ENCODE measurements at regions not wholly inside any gene's neighbourhood (a gene's known extent, or its start where the extent isn't known, plus 50 kb on each side); places are given as distances from the start of the nearest gene placed in this dataset.
A peak's percentile ranks its signal among the peaks of the same experiment; 100 is the strongest.

DNA sequence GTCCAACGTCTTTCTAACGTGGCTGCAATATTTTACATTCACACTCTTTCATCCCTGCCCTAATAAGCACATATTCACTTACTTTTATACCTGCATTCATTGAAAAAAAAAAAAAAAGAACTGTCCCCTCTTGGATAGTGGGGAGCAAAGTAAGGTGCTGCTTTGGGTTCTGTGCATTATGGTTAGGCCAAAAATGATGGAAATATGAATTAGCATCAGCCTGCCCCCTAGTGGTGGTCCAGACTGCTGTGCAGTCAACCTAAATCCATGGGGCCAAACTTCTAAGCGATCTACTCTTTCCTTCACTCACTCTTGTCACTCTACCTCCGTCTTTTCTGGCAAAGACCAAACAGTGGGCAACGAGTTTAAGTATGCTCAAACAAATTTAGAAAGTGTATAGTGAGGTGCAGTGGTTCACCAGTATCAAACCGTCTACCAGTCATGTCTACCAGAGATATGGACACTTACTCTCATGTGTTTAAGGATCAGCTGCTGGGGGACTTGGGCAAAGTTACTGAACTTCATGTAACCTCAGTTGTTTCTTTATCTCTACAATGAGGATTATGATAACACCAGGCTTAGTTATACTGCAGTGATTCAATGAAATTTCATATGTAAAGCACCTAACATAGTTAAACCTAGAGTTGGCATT, 61.5 kb upstream of the GRM7 start:
- peak; percentile 84 for TF ChIP-seq CTCF (conservative IDR thresholded peaks at IDR 0.05)
- H3K27ac Mint-ChIP-seq (ENCODE audit: unreplicated experiment): no peak overlapping the region
- no peaks in the 10 kb centered on the region for H3K4me1 Mint-ChIP-seq
- H3K36me3 Mint-ChIP-seq (ENCODE audit: low read depth): no peaks in the 10 kb centered on the region
- H3K27me3 Mint-ChIP-seq (ENCODE audit: low read depth): no peaks in the 10 kb centered on the region
- H3K9me3 Mint-ChIP-seq: no peaks in the 10 kb centered on the region
- H3K4me3 Mint-ChIP-seq: no peak overlapping the region
- DNase-seq (ENCODE audit: low read depth, low spot score): peak; percentile 43

DNA sequence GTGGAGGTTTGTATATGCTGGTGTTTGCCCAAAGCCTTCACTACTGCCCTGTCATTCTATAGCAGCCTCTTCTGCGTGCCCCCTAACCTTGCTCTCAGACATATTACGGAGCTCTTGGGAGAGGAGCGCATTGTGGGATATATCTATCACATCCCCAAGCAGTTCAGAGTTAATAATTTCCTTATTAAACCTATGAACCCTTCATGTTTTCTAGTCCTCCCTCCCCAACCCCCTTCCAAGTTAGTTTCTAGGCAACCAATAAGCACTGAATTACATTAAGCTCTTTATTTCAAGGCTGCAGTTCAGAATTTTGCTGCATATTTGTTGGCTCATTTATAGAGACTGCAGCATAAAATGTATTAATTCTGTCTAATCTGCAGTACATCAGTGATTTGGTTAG, 57.3 kb upstream of the GRM7 start:
- Mint-ChIP-seq H3K36me3 (ENCODE audit: low read depth) (no peaks in the 10 kb centered on the region), H3K27ac (ENCODE audit: unreplicated experiment) (no peak overlapping the region), H3K9me3 (no peaks in the 10 kb centered on the region), H3K4me3 (no peak overlapping the region), H3K4me1 (no peaks in the 10 kb centered on the region), H3K27me3 (ENCODE audit: low read depth) (no peaks in the 10 kb centered on the region)
- TF ChIP-seq CTCF (conservative IDR thresholded peaks at IDR 0.05): no peak
- DNase-seq (ENCODE audit: low read depth, low spot score): no peak

GRCh38 chr3:6805236-6805635, 55.7 kb upstream of the GRM7 start:
- Mint-ChIP-seq H3K4me3 (no peak overlapping the region), H3K4me1 (peaks cover 9% of the 10 kb centered on the region), H3K27ac (ENCODE audit: unreplicated experiment) (no peak overlapping the region), H3K27me3 (ENCODE audit: low read depth) (no peaks in the 10 kb centered on the region), H3K36me3 (ENCODE audit: low read depth) (no peaks in the 10 kb centered on the region), H3K9me3 (no peaks in the 10 kb centered on the region)
- no peak for TF ChIP-seq CTCF (conservative IDR thresholded peaks at IDR 0.05)
- DNase-seq (ENCODE audit: low read depth, low spot score): no peak

DNA sequence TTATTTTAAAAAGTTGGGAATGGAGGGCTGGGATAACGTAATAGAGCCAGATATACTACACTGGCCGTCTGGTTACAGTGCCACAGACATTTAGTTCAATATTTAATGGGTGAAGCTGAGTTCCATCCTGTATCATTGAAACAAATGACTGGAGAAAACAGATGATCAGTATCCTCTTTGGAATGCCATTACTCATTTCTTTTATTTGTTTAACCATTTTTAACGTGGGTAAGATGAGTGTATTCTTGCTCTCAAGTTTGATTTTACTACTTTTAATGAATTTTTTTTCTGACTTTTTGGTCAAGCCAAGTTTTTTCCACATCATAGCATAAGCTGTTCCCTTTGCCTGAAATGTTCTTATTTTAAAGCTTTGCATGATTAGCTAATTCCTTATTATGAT, 53.9 kb upstream of the GRM7 start:
- H3K27ac Mint-ChIP-seq (ENCODE audit: unreplicated experiment): no peak overlapping the region

GRCh38 chr3:6807967-6808588, 52.8 kb upstream of the GRM7 start:
- no peak for TF ChIP-seq CTCF (conservative IDR thresholded peaks at IDR 0.05)
- Mint-ChIP-seq H3K4me1 (peaks cover 9% of the 10 kb centered on the region), H3K27me3 (ENCODE audit: low read depth) (no peaks in the 10 kb centered on the region), H3K4me3 (no peak overlapping the region), H3K27ac (ENCODE audit: unreplicated experiment) (no peak overlapping the region), H3K36me3 (ENCODE audit: low read depth) (no peaks in the 10 kb centered on the region), H3K9me3 (no peaks in the 10 kb centered on the region)
- DNase-seq (ENCODE audit: low read depth, low spot score): no peak

More for the DNA sequence above, 53.9 kb upstream of the GRM7 start:
- Mint-ChIP-seq H3K4me1 (peaks cover 9% of the 10 kb centered on the region), H3K4me3 (no peak overlapping the region), H3K36me3 (ENCODE audit: low read depth) (no peaks in the 10 kb centered on the region), H3K27me3 (ENCODE audit: low read depth) (no peaks in the 10 kb centered on the region), H3K9me3 (no peaks in the 10 kb centered on the region)
- TF ChIP-seq CTCF (conservative IDR thresholded peaks at IDR 0.05): no peak
- DNase-seq (ENCODE audit: low read depth, low spot score): no peak

Data from neural crest cell (in vitro differentiated cells).